GDM1 (cell line): ENCODE measurements at regions not wholly inside any gene's neighbourhood (a gene's known extent, or its start where the extent isn't known, plus 50 kb on each side); places are given as distances from the start of the nearest gene placed in this dataset.

ENCODE experiments used
- DNase-seq: peaks from one replicate; lab custom pipeline; 2025; lab: John Stamatoyannopoulos, UW

- no peak for DNase-seq
These were observed 1511.2 kb upstream of the ZEB2 start for GRCh38 chr2:146031158-146031557.

GRCh38 chr2:146027156-146027555 is 1507.2 kb upstream of the ZEB2 start:
- no peak for DNase-seq

GRCh38 chr2:146025519-146025918 is 1505.6 kb upstream of the ZEB2 start:
- no peak for DNase-seq

- DNase-seq: no peak
These were observed 1504.4 kb upstream of the ZEB2 start for GRCh38 chr2:146024212-146024743.

GRCh38 chr2:146004462-146004861 is 1484.5 kb upstream of the ZEB2 start:
- no peak for DNase-seq

GRCh38 chr2:146003337-146003736 is 1483.4 kb upstream of the ZEB2 start:
- no peak for DNase-seq

- no peak for DNase-seq
These were observed 1475.0 kb upstream of the ZEB2 start for GRCh38 chr2:145994910-145995309.

- DNase-seq: no peak
These were observed 1472.7 kb upstream of the ZEB2 start for GRCh38 chr2:145992572-145992971.

- no peak for DNase-seq
These were observed 1467.9 kb upstream of the ZEB2 start for GRCh38 chr2:145987793-145988192.

GRCh38 chr2:145985517-145985916 is 1465.6 kb upstream of the ZEB2 start:
- no peak for DNase-seq

GRCh38 chr2:145984580-145984979 is 1464.7 kb upstream of the ZEB2 start:
- DNase-seq: no peak

- DNase-seq: no peak
These were observed 1460.4 kb upstream of the ZEB2 start for GRCh38 chr2:145980318-145980717.

GRCh38 chr2:145975406-145975805 is 1455.5 kb upstream of the ZEB2 start:
- no peak for DNase-seq

GRCh38 chr2:145961846-145962245 is 1441.9 kb upstream of the ZEB2 start:
- no peak for DNase-seq

GRCh38 chr2:145960479-145961163 is 1440.7 kb upstream of the ZEB2 start:
- no peak for DNase-seq

GRCh38 chr2:145958611-145959010 is 1438.7 kb upstream of the ZEB2 start:
- no peak for DNase-seq

- no peak for DNase-seq
These were observed 1438.0 kb upstream of the ZEB2 start for GRCh38 chr2:145957929-145958328.

GRCh38 chr2:145939949-145940348 is 1420.0 kb upstream of the ZEB2 start:
- no peak for DNase-seq

- no peak for DNase-seq
These were observed 1415.1 kb upstream of the ZEB2 start for GRCh38 chr2:145935016-145935415.

GRCh38 chr2:145931781-145932395 is 1412.0 kb upstream of the ZEB2 start:
- no peak for DNase-seq

- DNase-seq: no peak
These were observed 1410.4 kb upstream of the ZEB2 start for GRCh38 chr2:145930318-145930717.

- DNase-seq: no peak
These were observed 1407.4 kb upstream of the ZEB2 start for GRCh38 chr2:145927131-145927950.

GRCh38 chr2:145925591-145925990 is 1405.7 kb upstream of the ZEB2 start:
- DNase-seq: no peak
